GM21390 (cell line): ENCODE measurements at regions not wholly inside any gene's neighbourhood (a gene's known extent, or its start where the extent isn't known, plus 50 kb on each side); places are given as distances from the start of the nearest gene placed in this dataset.
"Not testable (repeated sequence)": the region's sequence is repeated elsewhere in the genome, so short reads cannot be mapped to it uniquely, and the experiment has no call there.

Experiments used
- ATAC-seq: cut with Tn5 transposase; IDR thresholded peaks from one replicate; pipeline ENCODE4 v1.9.1; 2021; ENCODE audit not compliant: unreplicated experiment

GRCh38 chr11:129763569-129763968, 52.1 kb upstream of the TMEM45B start:
- not testable (repeated sequence) for ATAC-seq

DNA sequence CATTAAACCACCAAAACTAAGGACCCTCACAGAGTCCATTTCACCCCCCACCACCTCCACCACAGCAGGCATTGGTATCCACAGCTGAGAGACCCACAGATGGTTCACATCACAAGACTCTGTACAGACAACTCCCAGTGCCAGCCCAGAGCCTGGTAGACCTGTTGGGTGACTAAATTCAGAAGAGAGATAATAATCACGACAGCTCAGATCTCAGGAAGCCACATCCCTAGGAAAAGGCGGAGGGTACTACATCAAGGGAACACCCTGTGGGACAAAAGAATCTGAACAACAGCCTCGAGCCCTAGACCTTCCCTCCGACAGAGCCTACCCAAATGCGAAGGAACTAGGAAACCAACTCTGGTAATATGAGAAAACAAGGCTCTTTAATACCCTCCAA, 51.4 kb upstream of the TMEM45B start:
- not testable (repeated sequence) for ATAC-seq
